MCF 10A (cell line): ENCODE measurements at regions not wholly inside any gene's neighbourhood (a gene's known extent, or its start where the extent isn't known, plus 50 kb on each side); places are given as distances from the start of the nearest gene placed in this dataset.
"Not testable (repeated sequence)": the region's sequence is repeated elsewhere in the genome, so short reads cannot be mapped to it uniquely, and the experiment has no call there.

Source experiments
- BruUV-seq: library from RNA; stranded (reverse); fragments of 400-500 nt; replicated peaks from 2 replicates; lab custom pipeline; 2021; lab: Mats Ljungman, UMichigan
- CTCF ChIA-PET: fragments of 300-600 bp; sonication (Branson Sonifier 250); formaldehyde crosslinking; extraction: SDS; loops from one replicate; lab custom pipeline; 2021; ENCODE audit warnings: antibody characterized with exemption, inconsistent platforms; lab: Yijun Ruan, JAX
- POLR2A ChIA-PET: fragments of 300-600, 350-650 bp; sonication (Branson Sonifier 250); formaldehyde crosslinking; extraction: SDS; loops from one replicate; lab custom pipeline; 2020; ENCODE audit warnings: antibody characterized with exemption, inconsistent platforms; lab: Yijun Ruan, JAX
- DNase-seq: peaks from one replicate; pipeline ENCODE4 v3.0.0-alpha.2; 2018; ENCODE audit not compliant: unreplicated experiment
- H3K27ac Mint-ChIP-seq: one replicate; pipeline ENCODE4 v1.8.0; 2022; ENCODE audit warnings: mild to moderate bottlenecking, low read depth, mixed read lengths; ENCODE audit not compliant: unreplicated experiment
- H3K27me3 Mint-ChIP-seq: one replicate; pipeline ENCODE4 v1.8.0; 2022; ENCODE audit warnings: mixed read lengths; ENCODE audit not compliant: insufficient read depth, unreplicated experiment
- H3K36me3 Mint-ChIP-seq: one replicate; pipeline ENCODE4 v1.8.0; 2022; ENCODE audit warnings: mild to moderate bottlenecking, moderate library complexity, mixed read lengths; ENCODE audit not compliant: insufficient read depth, unreplicated experiment
- H3K4me1 Mint-ChIP-seq: one replicate; pipeline ENCODE4 v1.8.0; 2022; ENCODE audit warnings: mixed read lengths; ENCODE audit not compliant: insufficient read depth, unreplicated experiment
- H3K4me3 Mint-ChIP-seq: one replicate; pipeline ENCODE4 v1.8.0; 2022; ENCODE audit warnings: mild to moderate bottlenecking, moderate library complexity, mixed read lengths; ENCODE audit not compliant: unreplicated experiment
- H3K9me3 Mint-ChIP-seq: one replicate; pipeline ENCODE4 v1.8.0; 2022; ENCODE audit warnings: mixed read lengths; ENCODE audit not compliant: unreplicated experiment
- CTCF ChIP-seq: fragments of 200-600 bp; IDR thresholded peaks from one replicate; pipeline ENCODE4 v1.8.0; 2022; ENCODE audit warnings: antibody characterized with exemption, mild to moderate bottlenecking; ENCODE audit not compliant: unreplicated experiment
- intact Hi-C: fragments of 100-400 bp; cut with micrococcal nuclease; formaldehyde crosslinking; loops from 2 replicates; pipeline ENCODE4 v1.14.1; 2022

- no peak overlapping the region for H3K27ac Mint-ChIP-seq
- no TSS peak for BruUV-seq
- no peaks in the 10 kb centered on the region for H3K36me3 Mint-ChIP-seq
- no peaks in the 10 kb centered on the region for H3K9me3 Mint-ChIP-seq
- ChIA-PET CTCF (no interaction called here), POLR2A (no interaction called here)
- intact Hi-C loops = no loop called here
- no peak for DNase-seq
- no peaks in the 10 kb centered on the region for H3K4me1 Mint-ChIP-seq
- TF ChIP-seq CTCF = no peak
- no peaks in the 10 kb centered on the region for H3K27me3 Mint-ChIP-seq
- H3K4me3 Mint-ChIP-seq = no peak overlapping the region
These were observed 156.5 kb downstream of the FOXL1 start for GRCh38 chr16:86734543-86735460.

GRCh38 chr16:86735727-86736126 lies 157.4 kb downstream of the FOXL1 start:
- ChIA-PET POLR2A (no interaction called here), CTCF (no interaction called here)
- Mint-ChIP-seq H3K36me3 (no peaks in the 10 kb centered on the region), H3K27me3 (no peaks in the 10 kb centered on the region), H3K9me3 (no peaks in the 10 kb centered on the region), H3K27ac (no peak overlapping the region), H3K4me3 (no peak overlapping the region), H3K4me1 (no peaks in the 10 kb centered on the region)
- intact Hi-C loops = no loop called here
- BruUV-seq = no TSS peak
- no peak for DNase-seq
- no peak for TF ChIP-seq CTCF

GRCh38 chr16:86736502-86736901 lies 158.2 kb downstream of the FOXL1 start:
- H3K27me3 Mint-ChIP-seq = no peaks in the 10 kb centered on the region
- H3K27ac Mint-ChIP-seq = no peak overlapping the region
- ChIA-PET CTCF (no interaction called here), POLR2A (no interaction called here)
- intact Hi-C loops = no loop called here
- BruUV-seq = no TSS peak
- no peak overlapping the region for H3K4me3 Mint-ChIP-seq
- DNase-seq = no peak
- H3K9me3 Mint-ChIP-seq = no peaks in the 10 kb centered on the region
- H3K4me1 Mint-ChIP-seq = no peaks in the 10 kb centered on the region
- TF ChIP-seq CTCF = no peak
- no peaks in the 10 kb centered on the region for H3K36me3 Mint-ChIP-seq

GRCh38 chr16:86737083-86737482 lies 158.7 kb downstream of the FOXL1 start:
- Mint-ChIP-seq H3K27me3 (no peaks in the 10 kb centered on the region), H3K36me3 (no peaks in the 10 kb centered on the region), H3K4me3 (no peak overlapping the region), H3K4me1 (no peaks in the 10 kb centered on the region), H3K9me3 (no peaks in the 10 kb centered on the region), H3K27ac (no peak overlapping the region)
- POLR2A ChIA-PET = no interaction called here
- no peak for DNase-seq
- intact Hi-C loops = no loop called here
- CTCF ChIA-PET = no interaction called here
- BruUV-seq = no TSS peak
- no peak for TF ChIP-seq CTCF

- H3K27ac Mint-ChIP-seq, H3K9me3 Mint-ChIP-seq, H3K36me3 Mint-ChIP-seq, POLR2A ChIA-PET, CTCF ChIA-PET, H3K27me3 Mint-ChIP-seq, H3K4me1 Mint-ChIP-seq, intact Hi-C loops, H3K4me3 Mint-ChIP-seq, BruUV-seq, DNase-seq: not testable (repeated sequence)
These were observed 160.0 kb downstream of the FOXL1 start for GRCh38 chr16:86738322-86738721.
